A549 (cell line): ENCODE measurements at regions not wholly inside any gene's neighbourhood (a gene's known extent, or its start where the extent isn't known, plus 50 kb on each side); places are given as distances from the start of the nearest gene placed in this dataset.

Experiments
- ATAC-seq, 2 experiments: fragments of 200-7000 bp in 1 of 2; fragments of >200 bp in 1 of 2; cut with Nextera tagmentation in 1 of 2; cut with Tn5 transposase in 1 of 2; 3 replicates each; pipeline versions ENCODE4 v1.8.0 to v1.9.1; 2018 to 2020; ENCODE audit warnings: mild to moderate bottlenecking in 1 of 2, moderate library complexity in 1 of 2
- CTCF ChIA-PET: fragments of 300-600 bp; sonication (Branson Sonifier 250); formaldehyde crosslinking; extraction: SDS; loops from one replicate; lab custom pipeline; 2021; ENCODE audit warnings: antibody characterized with exemption, inconsistent platforms; lab: Yijun Ruan, JAX
- POLR2A ChIA-PET: fragments of 350-600 bp; formaldehyde crosslinking; extraction: SDS; loops from one replicate; lab custom pipeline; 2021; ENCODE audit warnings: antibody characterized with exemption, inconsistent platforms; lab: Yijun Ruan, JAX
- DNase-seq, 2 experiments: peaks; one replicate each; pipeline versions ENCODE4 v3.0.0 to v3.0.0-alpha.2; 2011 to 2016; ENCODE audit warnings: low read depth in 1 of 2, low spot score in 1 of 2
- FAIRE-seq: peaks from 2 replicates; lab custom pipeline; 2011; peaks lifted over from hg19 to GRCh38; lab: Jason Lieb, UNC
- H3K27ac ChIP-seq, 2 experiments: fragments of >200 bp; sonication (Bioruptor Twin); formaldehyde crosslinking; 3 replicates each; pipeline ENCODE4 v1.5.1; 2016 to 2017
- H3K4me1 ChIP-seq: fragments of >200 bp; sonication (Bioruptor Twin); formaldehyde crosslinking; 3 replicates; pipeline ENCODE4 v1.6.1; 2016
- H3K4me2 ChIP-seq: fragments of >200 bp; sonication (Bioruptor Twin); formaldehyde crosslinking; 3 replicates; pipeline ENCODE4 v1.6.1; 2016
- H3K4me3 ChIP-seq: fragments of >200 bp; sonication (Bioruptor Twin); formaldehyde crosslinking; 3 replicates; pipeline ENCODE4 v1.5.1; 2016
- H3K9me3 ChIP-seq: fragments of >200 bp; sonication (Bioruptor Twin); formaldehyde crosslinking; 3 replicates; pipeline ENCODE4 v1.6.1; 2016
- CBX8 ChIP-seq: fragments of 200-600 bp; sonication (generic); IDR thresholded peaks from 2 replicates; pipeline ENCODE4 v1.6.1; 2016
- CEBPB ChIP-seq, 2 experiments: fragments of >200 bp in 1 of 2; sonication (Bioruptor Twin) in 1 of 2; formaldehyde crosslinking in 1 of 2; IDR thresholded peaks; 2 replicates each; pipeline ENCODE4 v1.6.1; 2012 to 2016
- E2F6 ChIP-seq: IDR thresholded peaks from 2 replicates; pipeline ENCODE4 v1.6.1; 2012; ENCODE audit warnings: low read depth, borderline replicate concordance
- ELK1 ChIP-seq: fragments of 150-350 bp; IDR thresholded peaks from 2 replicates; pipeline ENCODE4 v1.6.1; 2014; ENCODE audit warnings: low read depth, mild to moderate bottlenecking, low read length
- EP300 ChIP-seq, 2 experiments: fragments of >200 bp; sonication (Bioruptor Twin); formaldehyde crosslinking; IDR thresholded peaks; 2 replicates in 1 of 2; 3 replicates in 1 of 2; pipeline ENCODE4 v1.6.1; 2016 to 2017
- FOSL2 ChIP-seq, 2 experiments: fragments of 450-650 bp in 1 of 2; fragments of >200 bp in 1 of 2; sonication (Bioruptor Twin) in 1 of 2; formaldehyde crosslinking; IDR thresholded peaks; 2 replicates each; pipeline versions ENCODE4 v1.5.0 to v1.6.1; 2016 to 2020; ENCODE audit warnings: mild to moderate bottlenecking in 1 of 2, moderate library complexity in 1 of 2
- HDAC2 ChIP-seq: fragments of 200-600 bp; sonication (generic); IDR thresholded peaks from 2 replicates; pipeline ENCODE4 v1.6.1; 2016
- HES2 ChIP-seq: fragments of >200 bp; sonication (Bioruptor Twin); formaldehyde crosslinking; IDR thresholded peaks from 2 replicates; pipeline ENCODE4 v1.6.1; 2016
- HEYL ChIP-seq: fragments of 250-450 bp; sonication (Bioruptor Pico); IDR thresholded peaks from 2 replicates; pipeline ENCODE4 v1.8.0; 2021; ENCODE audit warnings: mild to moderate bottlenecking, moderate library complexity
- HMGXB4 ChIP-seq: fragments of 250-450 bp; sonication (Bioruptor Pico); IDR thresholded peaks from 2 replicates; pipeline ENCODE4 v1.5.0; 2021; ENCODE audit warnings: mild to moderate bottlenecking, moderate library complexity, borderline replicate concordance
- HOXB5 ChIP-seq: fragments of 250-450 bp; sonication (Bioruptor Pico); IDR thresholded peaks from 2 replicates; pipeline ENCODE4 v1.5.0; 2020; ENCODE audit warnings: mild to moderate bottlenecking, moderate library complexity
- JUNB ChIP-seq: fragments of >200 bp; sonication (Bioruptor Twin); formaldehyde crosslinking; IDR thresholded peaks from 2 replicates; pipeline ENCODE4 v1.6.1; 2016
- MAFK ChIP-seq: fragments of 450-650 bp; IDR thresholded peaks from 2 replicates; pipeline ENCODE4 v1.6.1; 2014; ENCODE audit not compliant: partially characterized antibody
- NFE2L2 ChIP-seq: fragments of 150-350 bp; conservative IDR thresholded peaks from 2 replicates; pipeline ENCODE4 v1.6.1; 2014; ENCODE audit warnings: low read length
- NPAS2 ChIP-seq: fragments of 250-450 bp; sonication (Bioruptor Pico); IDR thresholded peaks from 2 replicates; pipeline ENCODE4 v1.8.0; 2022; ENCODE audit warnings: mild to moderate bottlenecking, moderate library complexity, borderline replicate concordance
- NR3C1 ChIP-seq: fragments of >200 bp; sonication (Bioruptor Twin); formaldehyde crosslinking; IDR thresholded peaks from 3 replicates; pipeline ENCODE4 v1.6.1; 2017
- POLR2A ChIP-seq: IDR thresholded peaks from 2 replicates; pipeline ENCODE4 v1.6.1; 2012; ENCODE audit warnings: mild to moderate bottlenecking, low read length
- REST ChIP-seq: fragments of 200-600 bp; sonication (generic); IDR thresholded peaks from 2 replicates; pipeline ENCODE4 v1.6.1; 2016; ENCODE audit warnings: antibody characterized with exemption, mild to moderate bottlenecking, moderate library complexity
- RFX5 ChIP-seq: fragments of 450-650 bp; IDR thresholded peaks from 2 replicates; pipeline ENCODE4 v1.7.1; 2014; ENCODE audit warnings: antibody characterized with exemption, mild to moderate bottlenecking, moderate library complexity
- SMC3 ChIP-seq: fragments of >200 bp; sonication (Bioruptor Twin); formaldehyde crosslinking; IDR thresholded peaks from 3 replicates; pipeline ENCODE4 v1.6.1; 2018; ENCODE audit warnings: inconsistent platforms
- SREBF2 ChIP-seq: fragments of 450-650 bp; IDR thresholded peaks from 2 replicates; pipeline ENCODE4 v1.6.1; 2014; ENCODE audit warnings: mild to moderate bottlenecking, moderate library complexity
- TFCP2L1 ChIP-seq: fragments of 250-450 bp; sonication (Bioruptor Pico); IDR thresholded peaks from 2 replicates; pipeline ENCODE4 v1.5.0; 2021; ENCODE audit warnings: mild to moderate bottlenecking
- ZC3H11A ChIP-seq: fragments of 450-650 bp; IDR thresholded peaks from 2 replicates; pipeline ENCODE4 v1.6.1; 2014; ENCODE audit warnings: antibody characterized with exemption, mild to moderate bottlenecking
- ZSCAN20 ChIP-seq: fragments of 250-450 bp; sonication (Bioruptor Pico); IDR thresholded peaks from 2 replicates; pipeline ENCODE4 v1.8.0; 2022; ENCODE audit warnings: mild to moderate bottlenecking, moderate library complexity
- WGBS: methylation state at CpG from one replicate; pipeline ENCODE4 v1.1.6; 2017; ENCODE audit errors: missing lambda C conversion rate; 5-methylcytosine and 5-hydroxymethylcytosine counted together

GRCh38 chr20:39643292-39643691 is 681.1 kb downstream of the DHX35 start:
- POLR2A ChIA-PET: no interaction called here

GRCh38 chr20:39641423-39641822 is 679.3 kb downstream of the DHX35 start:
- ATAC-seq: no peak
- Histone ChIP-seq H3K9me3 (no peaks in the 10 kb centered on the region), H3K27ac (no peak overlapping the region), H3K4me1 (no peaks in the 10 kb centered on the region), H3K4me3 (no peak overlapping the region), H3K4me2 (no peak overlapping the region)
- POLR2A ChIA-PET: no interaction called here
- 9% methylated on average over 4 of the region's 4 CpGs for WGBS
- no peak for TF ChIP-seq CEBPB (IDR thresholded peaks at IDR 0.05)
- DNase-seq: no peak
- FAIRE-seq: no peak
- CTCF ChIA-PET: no interaction called here

More at GRCh38 chr20:39643292-39643691, 681.1 kb downstream of the DHX35 start:
- DNase-seq: no peak
- ATAC-seq: no peak
- Histone ChIP-seq H3K4me1 (no peaks in the 10 kb centered on the region), H3K4me2 (no peak overlapping the region), H3K9me3 (no peaks in the 10 kb centered on the region), H3K4me3 (no peak overlapping the region), H3K27ac (no peak overlapping the region)
- CTCF ChIA-PET: interaction anchor here (1.4 kb wide), 1 partner anchor 8 kb away, joined by 3 read pairs; no protein-coding TSS in a partner anchor
- TF ChIP-seq HES2 (no peak), NFE2L2 (no peak), HMGXB4 (CRISPR knock-in tag) (no peak), HEYL (CRISPR knock-in tag) (no peak), E2F6 (no peak), JUNB (no peak), ZSCAN20 (CRISPR knock-in tag) (no peak), HDAC2 (no peak), TFCP2L1 (no peak), SREBF2 (no peak), NR3C1 (no peak), NPAS2 (no peak), CEBPB (IDR thresholded peaks at IDR 0.05) (no peak), MAFK (no peak)
- 6% methylated on average over 1 of the region's 1 CpG for WGBS
- no peak for FAIRE-seq

- no peak for DNase-seq
- ChIA-PET CTCF (interaction anchor here (1.3 kb wide), 1 partner anchor 12 kb away, joined by 3 read pairs; no protein-coding TSS in a partner anchor), POLR2A (no interaction called here)
- Histone ChIP-seq H3K4me3 (no peak overlapping the region), H3K4me2 (no peak overlapping the region), H3K9me3 (no peaks in the 10 kb centered on the region), H3K4me1 (no peaks in the 10 kb centered on the region), H3K27ac (no peak overlapping the region)
- no peak for FAIRE-seq
- 47% methylated on average over 8 of the region's 8 CpGs for WGBS
- TF ChIP-seq ELK1: no peak
- TF ChIP-seq RFX5: no peak
- no peak for TF ChIP-seq HOXB5 (CRISPR knock-in tag)
- TF ChIP-seq CBX8: no peak
- TF ChIP-seq EP300 (IDR thresholded peaks at IDR 0.05): no peak
- no peak for TF ChIP-seq FOSL2 (IDR thresholded peaks at IDR 0.05)
- TF ChIP-seq FOSL2 (CRISPR knock-in tag; IDR thresholded peaks at IDR 0.05): no peak
- no peak for TF ChIP-seq POLR2A
- no peak for TF ChIP-seq ZC3H11A
- no peak for TF ChIP-seq TFCP2L1
- no peak for TF ChIP-seq HEYL (CRISPR knock-in tag)
- TF ChIP-seq SMC3: no peak
- TF ChIP-seq REST: no peak
- no peak for ATAC-seq
Measured at GRCh38 chr20:39640147-39640546, 678.0 kb downstream of the DHX35 start.
